GM19468 (cell line): ENCODE measurements at regions not wholly inside any gene's neighbourhood (a gene's known extent, or its start where the extent isn't known, plus 50 kb on each side); places are given as distances from the start of the nearest gene placed in this dataset.

ENCODE experiments used
- ATAC-seq: cut with Tn5 transposase; IDR thresholded peaks from one replicate; pipeline ENCODE4 v1.9.1; 2021; ENCODE audit warnings: mild to moderate bottlenecking, moderate library complexity, moderate number of reproducible peaks; ENCODE audit not compliant: unreplicated experiment; ENCODE audit errors: extremely low read depth

DNA sequence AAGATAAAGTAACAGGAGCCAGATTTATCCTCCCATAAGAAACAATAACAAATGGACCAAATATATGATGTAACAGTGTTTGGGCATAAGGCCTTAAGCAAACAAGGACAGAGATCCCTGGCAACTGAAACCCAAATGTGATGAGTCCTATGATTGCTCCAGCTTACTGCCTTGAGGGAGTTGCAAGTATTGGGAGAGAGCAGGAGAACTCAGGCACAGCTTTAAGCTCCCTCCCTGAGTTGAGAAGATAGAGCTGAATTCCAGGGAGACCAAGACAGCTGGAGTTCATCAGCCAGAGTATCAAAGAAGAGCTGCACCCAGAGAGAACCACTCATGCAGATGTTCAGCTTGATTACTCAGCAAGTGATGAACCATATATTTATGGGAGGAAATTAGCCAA, 814.5 kb upstream of the RAB6C start:
- no peak for ATAC-seq

DNA sequence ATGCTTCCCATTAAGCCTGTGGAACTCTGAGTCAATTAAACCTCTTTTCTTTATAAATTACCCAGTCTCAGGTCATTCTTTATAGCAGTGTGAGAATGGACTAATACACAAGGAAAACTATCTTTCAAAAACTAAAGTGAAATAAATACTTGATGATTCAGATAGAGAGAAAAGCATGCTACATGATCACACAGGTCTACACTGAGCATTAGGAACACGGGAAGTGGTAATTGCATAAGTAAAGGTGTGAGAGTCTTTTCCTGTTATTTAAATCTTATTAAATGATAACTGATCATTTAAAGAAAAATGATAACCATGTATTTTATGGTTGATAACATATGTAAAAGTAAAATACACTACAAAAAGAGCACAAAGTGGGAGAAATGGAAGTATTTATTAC, 812.0 kb upstream of the RAB6C start:
- no peak for ATAC-seq

DNA sequence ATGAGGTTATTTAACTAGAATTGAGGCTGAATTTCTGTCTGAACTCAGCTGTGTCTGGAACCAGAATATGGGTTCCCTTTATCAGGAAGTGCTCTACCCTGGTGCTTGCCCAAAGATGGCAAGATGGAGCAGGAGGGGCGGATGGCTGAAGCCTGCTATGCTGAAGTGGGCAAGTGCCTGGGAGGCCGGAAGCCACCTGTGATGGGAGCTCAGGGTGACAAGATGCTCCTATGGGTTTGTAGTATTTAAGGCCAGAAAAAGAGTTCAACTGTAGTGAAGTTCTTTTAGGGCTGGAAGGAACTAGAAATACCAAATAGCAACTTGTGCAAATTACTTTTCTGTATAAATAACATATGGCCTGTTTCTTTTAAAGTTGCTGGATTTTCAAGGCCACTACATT, 808.9 kb upstream of the RAB6C start:
- no peak for ATAC-seq

DNA sequence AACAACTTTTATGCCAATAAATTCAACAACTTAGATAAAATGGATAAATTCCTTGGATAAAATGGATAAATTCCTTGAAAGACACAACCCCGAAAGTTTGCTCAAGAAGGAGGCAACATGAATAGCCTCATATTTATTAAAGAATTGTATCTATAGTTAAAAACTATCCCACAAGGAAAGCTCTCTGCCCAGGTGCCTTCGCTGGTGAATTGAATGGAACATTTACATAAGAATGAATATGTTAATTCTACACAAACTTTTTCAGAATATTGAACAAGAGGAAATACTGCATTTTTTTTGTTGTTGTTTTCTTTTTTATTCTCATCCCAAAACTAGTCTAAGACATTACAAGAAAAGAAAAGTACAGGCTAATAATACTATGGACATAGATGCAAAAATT, 805.3 kb upstream of the RAB6C start:
- ATAC-seq, result no peak

DNA sequence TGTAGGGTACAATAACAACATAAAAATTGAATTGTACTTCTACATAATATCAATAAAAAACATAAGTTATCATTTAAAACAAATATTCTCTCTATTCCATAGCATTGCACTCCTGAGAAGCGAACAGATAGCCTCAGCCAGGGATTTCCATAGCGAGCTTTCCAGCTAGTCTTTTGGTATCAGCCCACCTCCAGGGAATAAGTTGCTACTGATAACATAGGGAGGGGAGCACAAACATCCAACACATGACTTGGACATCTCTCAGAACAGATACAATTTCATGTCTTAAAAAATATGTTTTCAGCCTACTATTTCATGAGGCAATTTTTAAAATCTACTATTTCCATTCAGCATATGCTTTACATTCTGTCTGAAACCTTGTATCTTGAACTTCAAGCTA, 804.4 kb upstream of the RAB6C start:
- no peak for ATAC-seq

DNA sequence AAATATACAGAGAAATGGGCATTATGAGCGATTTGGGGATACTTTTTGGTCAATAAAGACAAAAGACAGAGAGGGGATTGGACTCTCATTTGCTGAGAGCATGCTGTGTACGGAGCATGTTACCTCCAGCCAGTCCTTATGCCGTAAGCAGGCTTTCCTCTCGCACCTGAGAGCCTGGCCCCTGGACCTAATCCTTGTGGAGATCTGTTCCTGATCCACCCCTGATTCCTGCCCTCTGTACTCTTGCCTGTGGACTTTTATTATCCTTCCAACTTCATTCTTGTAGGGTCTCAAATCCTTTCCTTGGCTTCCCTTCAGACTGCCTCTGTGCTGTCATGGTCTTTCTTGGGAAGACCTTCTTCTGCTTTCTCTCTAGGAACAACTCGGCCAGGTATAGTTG, 803.1 kb upstream of the RAB6C start:
- ATAC-seq, result no peak

DNA sequence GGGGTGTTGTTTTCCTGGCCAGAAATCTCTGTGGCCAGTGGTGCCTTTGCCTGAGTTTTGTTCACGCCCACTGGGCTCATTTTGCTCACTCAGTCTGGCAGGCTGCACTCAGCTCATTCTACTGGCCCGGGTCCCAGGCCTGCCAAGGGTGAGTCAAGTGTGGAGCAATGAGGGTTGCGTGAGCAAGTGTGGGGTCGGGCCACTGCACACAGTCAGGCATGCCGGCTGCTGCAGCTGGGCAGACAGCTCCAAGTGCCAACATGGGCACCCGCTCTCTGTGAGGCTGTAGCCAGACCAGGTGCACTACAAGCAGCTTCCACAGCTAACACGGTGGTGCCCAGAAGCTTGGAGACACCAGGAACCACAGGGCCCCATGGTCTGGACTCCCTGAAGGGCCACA, 801.1 kb upstream of the RAB6C start:
- ATAC-seq, result no peak

DNA sequence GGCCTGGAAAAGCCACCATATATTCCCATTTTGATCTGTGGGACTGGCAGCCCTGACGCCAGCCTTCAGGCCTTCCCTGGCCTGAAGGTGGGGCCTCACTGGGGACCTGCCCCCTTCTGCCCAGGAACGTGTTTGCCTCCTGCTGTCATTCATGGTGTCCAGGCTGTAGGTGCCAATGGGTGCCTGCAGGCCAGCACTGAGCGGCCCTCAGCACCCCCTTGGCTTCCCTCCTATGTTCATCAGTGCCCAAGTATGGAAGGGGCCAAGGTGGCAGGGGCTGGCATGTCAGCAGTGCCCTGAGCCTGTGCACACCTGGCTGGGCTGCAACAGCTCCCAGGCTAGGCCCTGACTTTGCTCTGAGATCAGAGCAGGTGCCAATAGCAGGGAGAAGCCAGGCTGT, 800.3 kb upstream of the RAB6C start:
- no peak for ATAC-seq

DNA sequence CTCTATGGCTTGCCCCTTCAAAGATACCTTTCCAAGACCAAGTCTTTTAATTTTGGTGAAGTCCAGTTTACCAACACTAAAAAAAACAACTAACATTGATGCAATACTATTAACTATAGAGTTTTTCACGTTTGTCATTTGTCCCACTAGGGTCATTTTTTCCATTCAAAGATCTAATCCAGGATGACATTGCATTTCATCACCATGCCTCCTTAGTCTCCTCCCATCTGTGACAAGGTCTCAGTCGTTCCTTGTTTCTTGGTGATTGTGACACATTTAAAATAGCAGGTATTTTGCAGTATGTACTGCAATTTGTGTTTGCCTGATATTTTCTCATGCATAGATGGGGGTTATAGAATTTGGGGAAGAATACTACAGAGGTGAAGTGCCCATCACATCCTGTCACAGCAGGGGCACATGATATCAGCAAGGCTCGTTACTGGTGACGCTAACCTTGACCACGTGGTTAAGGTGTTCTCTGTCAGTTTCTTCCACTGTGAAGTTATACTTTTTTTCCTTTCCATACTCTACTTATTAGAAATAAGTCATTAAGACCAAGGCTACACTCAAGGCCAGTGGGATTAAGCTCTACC, 799.2 kb upstream of the RAB6C start:
- no peak for ATAC-seq

DNA sequence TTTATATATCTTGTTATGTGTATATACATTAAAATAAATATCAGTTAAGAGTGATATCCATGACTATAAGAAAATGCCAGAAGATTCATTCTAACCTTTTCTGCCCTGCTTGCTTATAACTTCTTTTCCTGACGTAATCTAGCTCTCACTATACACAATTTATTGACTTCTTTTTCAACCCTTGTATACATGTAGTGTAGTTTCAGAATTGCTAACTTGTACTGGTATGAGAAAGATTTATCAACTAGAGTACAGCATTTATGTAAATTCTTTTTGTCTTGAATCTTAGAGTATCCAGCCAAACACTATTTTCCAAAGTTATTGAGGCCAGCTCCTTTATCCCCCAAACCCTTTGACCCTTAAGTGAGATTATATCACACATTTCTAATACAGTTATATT, 798.0 kb upstream of the RAB6C start:
- ATAC-seq, result no peak

DNA sequence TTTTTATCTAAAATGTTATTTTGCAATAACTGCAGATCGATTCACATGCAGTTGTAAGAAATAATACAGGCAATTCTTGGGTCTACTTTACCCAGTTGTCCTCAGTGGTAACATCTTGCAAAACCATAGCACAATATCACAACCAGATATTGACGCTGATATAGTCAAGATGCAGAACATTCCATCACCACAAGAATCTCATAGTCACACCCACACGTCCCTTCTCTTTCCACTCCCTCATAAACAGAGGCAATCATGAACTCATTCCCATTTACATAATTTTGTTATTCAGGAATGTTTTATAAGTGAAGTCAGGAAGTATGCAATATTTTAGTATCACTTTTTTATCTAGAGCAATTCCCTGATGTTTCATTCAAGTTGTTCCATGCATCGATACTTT, 797.5 kb upstream of the RAB6C start:
- no peak for ATAC-seq

DNA sequence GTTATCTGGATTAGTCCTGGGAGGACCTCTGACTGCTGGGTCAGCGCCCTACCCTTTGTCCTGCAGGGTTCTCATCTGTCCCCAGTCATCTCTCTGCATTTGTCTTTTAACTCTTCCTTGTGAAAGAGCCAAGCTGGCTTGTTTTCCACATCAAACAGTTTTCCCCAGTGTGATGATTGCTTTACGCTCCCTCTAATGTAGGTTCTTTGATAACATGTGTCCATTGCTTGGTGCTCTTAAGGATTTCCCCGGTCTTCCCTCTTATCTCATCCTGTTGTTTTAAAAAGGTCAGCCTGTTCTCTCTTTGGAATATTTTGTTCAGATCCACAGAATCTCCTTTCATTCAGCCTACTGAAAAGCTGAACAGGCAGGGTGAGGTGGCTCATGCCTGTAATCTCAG, 792.1 kb upstream of the RAB6C start:
- no peak for ATAC-seq

DNA sequence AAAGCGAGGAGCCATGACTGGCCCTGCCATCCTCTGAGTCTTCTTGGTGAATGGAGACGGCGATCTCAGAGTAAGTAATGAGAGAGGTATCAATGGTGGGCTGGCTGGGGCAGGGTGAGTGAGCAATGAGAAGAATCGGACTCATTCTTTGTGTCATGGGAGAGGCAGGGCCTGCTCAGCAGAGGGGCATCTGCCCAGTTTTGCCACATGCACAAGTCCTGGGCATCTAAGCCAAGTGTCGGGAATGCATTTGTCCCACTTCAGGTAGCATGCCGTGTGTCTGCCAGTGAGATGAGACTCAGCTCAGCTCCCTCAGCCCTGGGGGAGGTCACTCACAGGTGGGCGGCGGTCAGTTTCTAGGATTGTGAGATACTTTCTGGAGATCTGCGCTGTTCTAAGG, 791.0 kb upstream of the RAB6C start:
- ATAC-seq, result no peak

DNA sequence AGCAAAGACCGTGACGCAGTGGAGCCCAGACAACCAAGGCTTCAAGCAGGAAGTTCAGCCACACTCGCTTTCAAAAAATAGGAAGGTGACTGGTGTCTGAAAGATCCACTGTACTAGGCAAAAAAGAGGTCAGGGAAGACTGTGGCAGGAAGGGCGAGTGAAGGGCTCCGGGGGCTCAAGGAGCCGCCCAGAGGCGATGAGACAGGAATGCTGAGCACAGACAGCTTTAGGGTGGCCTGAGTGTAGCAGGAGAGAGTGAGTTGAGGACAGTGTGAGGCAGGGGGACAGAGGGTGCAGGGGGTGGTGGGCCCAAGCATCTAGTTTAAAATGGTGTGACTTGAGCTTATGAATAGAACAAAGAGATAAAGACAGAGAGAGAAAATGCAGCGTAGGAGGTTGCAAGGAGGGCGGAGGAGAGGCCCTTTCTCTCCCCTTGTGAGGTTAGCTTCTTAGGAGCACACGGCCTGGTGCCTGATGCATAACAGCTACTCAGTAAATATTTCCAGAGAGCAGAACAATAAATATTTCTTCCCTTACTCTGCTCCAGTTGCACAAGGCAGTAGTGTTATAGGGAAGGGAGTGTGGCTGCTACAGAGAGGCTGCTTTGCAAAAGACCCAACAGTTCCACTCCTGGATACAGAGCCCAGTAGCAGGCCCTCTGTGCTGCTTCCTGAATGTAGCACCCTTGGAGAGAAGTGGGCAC, 789.7 kb upstream of the RAB6C start:
- no peak for ATAC-seq

DNA sequence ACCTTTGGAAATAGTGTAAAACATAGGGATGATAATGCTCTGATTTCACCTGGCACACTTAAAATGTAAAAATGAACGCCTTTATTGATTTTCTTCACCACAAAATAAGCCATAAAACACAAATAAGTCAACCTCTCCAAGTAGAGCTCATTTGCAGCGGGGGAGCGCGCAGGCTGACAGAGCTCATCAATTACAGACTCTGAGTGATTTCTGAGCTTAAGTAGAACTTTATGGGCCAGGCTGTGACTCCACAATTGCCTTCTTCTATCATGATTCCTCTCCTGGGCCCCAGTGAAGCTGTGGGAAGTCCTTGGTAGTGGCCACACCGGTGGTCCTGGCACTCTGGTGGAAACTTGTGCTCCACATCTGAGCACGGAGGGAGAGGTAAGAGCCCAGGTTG, 789.0 kb upstream of the RAB6C start:
- no peak for ATAC-seq

DNA sequence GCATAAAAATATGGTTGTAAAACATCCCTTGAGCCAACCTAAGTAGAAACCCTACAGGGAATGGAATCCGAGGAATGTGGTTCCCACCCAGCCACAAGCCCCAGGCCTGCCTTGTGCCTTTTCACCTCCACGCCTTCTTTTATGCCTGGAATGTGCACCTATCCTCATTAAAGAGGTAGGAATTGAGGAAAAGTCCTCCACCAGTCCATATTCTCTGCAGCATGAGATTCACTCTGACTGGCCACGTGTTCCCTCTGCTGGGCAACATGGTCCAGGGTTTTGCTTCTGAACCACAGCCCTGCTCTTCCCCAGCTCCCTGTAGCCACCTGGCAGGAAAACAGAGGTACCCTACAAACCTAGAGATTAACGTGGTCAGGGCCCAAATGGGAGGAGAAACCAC, 787.9 kb upstream of the RAB6C start:
- no peak for ATAC-seq

DNA sequence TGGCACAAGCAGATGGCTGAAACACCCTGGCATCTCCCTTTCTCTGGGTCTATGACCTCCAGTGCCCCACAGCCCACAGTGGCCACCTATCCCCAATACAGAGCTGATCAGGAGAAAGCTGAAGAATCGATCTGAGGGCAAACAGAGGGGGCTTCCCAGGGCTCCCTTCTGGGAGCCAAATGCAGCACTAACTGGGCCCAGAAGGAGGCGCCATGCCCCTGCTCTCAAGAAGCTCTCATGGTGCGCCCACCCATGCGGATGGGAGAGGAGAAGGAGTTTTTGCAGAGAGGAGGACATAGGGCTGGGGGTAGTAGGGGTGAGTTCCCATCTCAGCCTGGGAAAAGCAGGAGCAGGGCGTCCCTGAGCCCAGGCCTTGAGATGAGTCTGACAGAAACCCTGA, 787.3 kb upstream of the RAB6C start:
- no peak for ATAC-seq

DNA sequence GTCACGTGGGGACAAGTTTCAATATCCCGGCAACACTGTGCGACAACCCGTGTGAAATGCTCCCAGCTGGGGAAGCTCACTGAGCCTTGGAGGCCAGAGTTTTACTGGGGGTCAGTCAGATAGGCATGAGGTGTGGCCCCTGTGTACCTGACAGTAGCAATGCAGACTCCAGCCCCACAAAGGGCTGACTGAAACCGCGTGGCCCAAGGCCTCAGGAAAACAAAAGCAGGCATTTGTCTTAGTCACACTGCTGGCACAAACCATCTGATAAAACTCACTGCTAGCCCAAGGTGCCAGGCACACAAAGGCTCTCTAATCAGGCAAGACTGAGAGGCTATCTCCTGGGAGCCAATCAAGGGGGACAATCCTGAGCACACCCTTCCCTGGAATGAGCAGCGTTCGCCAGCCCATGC, 786.6 kb upstream of the RAB6C start:
- no peak for ATAC-seq

DNA sequence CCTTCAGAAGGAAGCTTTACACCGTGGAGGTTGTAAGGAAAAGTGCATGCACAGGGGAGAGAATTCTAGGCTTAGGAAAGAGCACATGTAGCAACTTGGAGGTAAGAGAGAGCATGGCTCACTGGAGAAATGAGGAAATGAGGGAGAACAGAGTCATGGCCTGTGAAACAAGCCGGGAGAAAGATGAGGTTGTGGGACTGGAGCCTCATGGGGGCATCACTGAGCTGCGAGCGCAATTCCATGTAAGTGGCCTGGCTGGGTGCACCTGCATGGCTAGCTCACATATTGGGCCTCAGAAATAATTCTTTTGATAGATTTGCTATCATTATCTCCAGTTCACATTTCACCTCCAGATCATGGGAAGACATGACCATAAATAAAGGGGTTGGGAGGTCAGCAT, 785.5 kb upstream of the RAB6C start:
- no peak for ATAC-seq

DNA sequence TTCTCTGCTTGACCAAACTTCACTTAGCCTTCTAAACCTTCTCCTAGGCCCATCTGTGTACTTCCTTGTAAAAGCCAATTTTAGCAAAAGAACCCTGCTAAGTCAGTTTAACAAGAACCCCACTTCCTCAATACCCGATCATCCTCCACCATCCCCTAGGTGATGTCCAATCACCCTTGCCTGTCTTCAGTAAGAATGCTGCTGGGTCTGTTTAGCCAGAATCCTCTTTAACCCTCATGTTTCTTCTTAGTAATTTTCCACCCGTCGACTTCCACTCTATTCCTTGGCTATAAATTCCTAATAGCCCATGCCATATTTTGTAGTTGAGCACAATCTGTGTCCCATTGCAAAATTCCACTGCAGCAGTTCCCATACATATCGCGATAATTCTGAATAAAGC, 780.0 kb upstream of the RAB6C start:
- no peak for ATAC-seq

DNA sequence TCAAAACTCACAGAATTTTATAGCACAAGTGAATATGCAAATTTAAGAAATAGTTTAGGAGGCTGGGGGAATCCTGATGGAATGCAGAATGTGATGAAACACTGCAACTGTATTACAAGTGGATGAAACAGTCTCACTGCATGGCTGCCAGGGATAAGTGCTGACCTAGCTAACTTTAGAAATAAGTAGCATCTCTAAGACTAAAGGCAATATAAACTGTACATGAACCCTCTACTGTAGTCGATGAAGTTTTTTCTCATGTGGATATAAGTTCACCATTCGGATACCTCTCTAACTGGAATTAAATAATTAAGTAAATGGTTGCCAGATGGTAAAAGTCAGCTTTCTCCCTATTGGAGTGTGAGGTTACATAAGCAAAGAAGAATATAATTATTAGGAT, 777.8 kb upstream of the RAB6C start:
- no peak for ATAC-seq

DNA sequence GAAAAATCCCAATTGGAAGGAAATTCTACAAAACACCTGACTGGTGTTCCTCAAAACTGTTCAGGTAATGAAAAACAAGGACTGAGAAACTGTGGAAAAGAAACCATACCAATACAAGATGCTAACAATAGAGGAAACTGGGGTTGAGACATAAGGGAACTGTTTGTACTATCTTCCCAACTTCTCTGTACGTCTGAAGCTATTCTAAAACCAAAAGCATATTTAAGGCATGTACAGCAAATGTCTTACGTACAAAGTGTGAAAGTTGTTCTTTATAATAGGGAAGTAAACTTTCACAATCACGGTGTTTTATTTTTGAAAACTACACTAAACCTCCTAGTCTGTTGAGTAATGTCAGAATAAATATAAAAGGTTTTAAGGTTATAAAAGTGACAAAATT, 776.1 kb upstream of the RAB6C start:
- ATAC-seq, result no peak
